Mammary epithelial cell (primary cell): ENCODE measurements at regions not wholly inside any gene's neighbourhood (a gene's known extent, or its start where the extent isn't known, plus 50 kb on each side); places are given as distances from the start of the nearest gene placed in this dataset.
"Not testable (repeated sequence)": the region's sequence is repeated elsewhere in the genome, so short reads cannot be mapped to it uniquely, and the experiment has no call there.

ENCODE experiments used
- CTCF ChIP-seq, 2 donors: IDR thresholded peaks in 1 of 2; conservative IDR thresholded peaks in 1 of 2; 2 replicates each; pipeline ENCODE4 v1.5.1; 2011 to 2012; ENCODE audit warnings: inconsistent platforms in 2 of 2, low read length in 2 of 2, mild to moderate bottlenecking in 2 of 2, control low read depth in 1 of 2, low read depth in 1 of 2; ENCODE audit not compliant: insufficient read depth in 1 of 2; ENCODE audit errors: extremely low read depth in 1 of 2
- EZH2 ChIP-seq: IDR thresholded peaks from 2 replicates; pipeline ENCODE4 v1.6.1; 2012; ENCODE audit warnings: low read length, inconsistent platforms, borderline replicate concordance

GRCh38 chr5:176060472-176061268 is 92.6 kb upstream of the THOC3 start:
- not testable (repeated sequence) for TF ChIP-seq CTCF (conservative IDR thresholded peaks at IDR 0.05 in 1 of 2, IDR thresholded peaks at IDR 0.05 in 1 of 2; ENCODE audit: extremely low read depth in 1 of 2, insufficient read depth in 1 of 2, low read depth in 1 of 2, low read length in 2 of 2); EZH2
